ENCODE measurements at regions not wholly inside any gene's neighbourhood (a gene's known extent, or its start where the extent isn't known, plus 50 kb on each side); places are given as distances from the start of the nearest gene placed in this dataset.

DNA sequence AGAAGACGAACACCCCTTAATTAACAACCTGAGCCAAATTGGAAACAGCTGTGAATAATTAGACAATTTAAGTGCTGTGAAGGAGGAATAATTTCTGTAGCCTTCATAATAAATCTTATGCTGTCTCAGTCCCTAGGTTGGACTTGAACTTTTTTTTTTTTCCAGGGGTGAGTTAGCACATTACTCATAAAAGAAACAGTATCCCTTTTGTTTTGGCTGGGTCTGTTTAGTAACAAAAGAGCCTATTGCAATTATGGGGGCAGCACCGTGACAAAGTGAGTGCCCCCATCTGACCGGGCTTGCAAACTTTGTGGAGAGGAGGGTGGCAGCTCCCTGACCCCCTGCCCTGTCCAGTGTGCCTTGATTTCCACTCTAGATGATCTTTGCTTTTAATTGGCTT is 167.4 kb downstream of the DICER1 start:
- H3K4me1 Mint-ChIP-seq (ENCODE audit: insufficient read depth, unreplicated experiment) = peaks cover 11% of the 10 kb centered on the region
- peaks cover 44% of the 10 kb centered on the region for H3K27me3 Mint-ChIP-seq (ENCODE audit: insufficient read depth, unreplicated experiment)
- intact Hi-C loops (cut with micrococcal nuclease) = loop anchor here (5.0 kb wide), 1 partner anchor 107 kb away; no protein-coding TSS in a partner anchor
- peak; percentile 7 for DNase-seq (ENCODE audit: unreplicated experiment)
- peaks cover 7% of the 10 kb centered on the region for H3K9me3 Mint-ChIP-seq (ENCODE audit: unreplicated experiment)
- TF ChIP-seq CTCF (IDR thresholded peaks at IDR 0.05; ENCODE audit: unreplicated experiment) = no peak
- BruUV-seq (replicated peaks) = no TSS peak
- H3K4me3 Mint-ChIP-seq (ENCODE audit: unreplicated experiment) = no peak overlapping the region
- H3K36me3 Mint-ChIP-seq (ENCODE audit: insufficient read depth, unreplicated experiment) = no peaks in the 10 kb centered on the region
- ChIA-PET POLR2A (interaction anchor here (1.3 kb wide), 1 partner anchor 13 kb away, joined by 3 read pairs; no protein-coding TSS in a partner anchor), CTCF (no interaction called here)
- H3K27ac Mint-ChIP-seq (ENCODE audit: low read depth, unreplicated experiment) = no peak overlapping the region

- BruUV-seq (replicated peaks) = no TSS peak
- H3K4me1 Mint-ChIP-seq (ENCODE audit: insufficient read depth, unreplicated experiment) = peaks cover 11% of the 10 kb centered on the region
- no peak for TF ChIP-seq CTCF (IDR thresholded peaks at IDR 0.05; ENCODE audit: unreplicated experiment)
- H3K9me3 Mint-ChIP-seq (ENCODE audit: unreplicated experiment) = peaks cover 7% of the 10 kb centered on the region
- peaks cover 50% of the 10 kb centered on the region for H3K27me3 Mint-ChIP-seq (ENCODE audit: insufficient read depth, unreplicated experiment)
- ChIA-PET POLR2A (no interaction called here), CTCF (no interaction called here)
- H3K4me3 Mint-ChIP-seq (ENCODE audit: unreplicated experiment) = no peak overlapping the region
- intact Hi-C loops (cut with micrococcal nuclease) = no loop called here
- no peaks in the 10 kb centered on the region for H3K36me3 Mint-ChIP-seq (ENCODE audit: insufficient read depth, unreplicated experiment)
- DNase-seq (ENCODE audit: unreplicated experiment) = no peak
- no peak overlapping the region for H3K27ac Mint-ChIP-seq (ENCODE audit: low read depth, unreplicated experiment)
These were observed 167.9 kb downstream of the DICER1 start for GRCh38 chr14:94989417-94989816.

DNA sequence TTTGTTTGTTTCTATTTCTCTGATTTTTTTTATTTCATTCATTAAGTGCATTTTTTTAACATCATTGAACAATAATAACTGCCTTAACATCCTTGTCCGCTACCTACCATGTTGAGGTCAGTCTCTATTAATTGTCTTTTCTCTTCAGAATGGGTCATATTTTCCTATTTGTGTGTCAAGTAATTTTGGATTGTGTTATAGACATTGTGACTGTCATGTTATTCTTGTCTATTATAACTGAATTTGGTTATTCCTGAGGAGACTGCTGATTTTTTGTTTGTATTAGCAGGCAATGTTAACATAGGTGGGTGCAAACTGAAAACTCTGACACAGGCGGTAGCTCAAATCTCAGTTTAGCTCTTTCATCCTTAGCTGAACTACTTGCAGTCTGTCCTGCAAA is 169.9 kb downstream of the DICER1 start:
- H3K9me3 Mint-ChIP-seq (ENCODE audit: unreplicated experiment) = peaks cover 7% of the 10 kb centered on the region
- H3K4me1 Mint-ChIP-seq (ENCODE audit: insufficient read depth, unreplicated experiment) = peaks cover 11% of the 10 kb centered on the region
- ChIA-PET CTCF (interaction anchor here (0.6 kb wide), 1 partner anchor 300 kb away, joined by 3 read pairs; no protein-coding TSS in a partner anchor), POLR2A (no interaction called here)
- H3K4me3 Mint-ChIP-seq (ENCODE audit: unreplicated experiment) = no peak overlapping the region
- TF ChIP-seq CTCF (IDR thresholded peaks at IDR 0.05; ENCODE audit: unreplicated experiment) = no peak
- H3K27ac Mint-ChIP-seq (ENCODE audit: low read depth, unreplicated experiment) = no peak overlapping the region
- no TSS peak for BruUV-seq (replicated peaks)
- intact Hi-C loops (cut with micrococcal nuclease) = no loop called here
- DNase-seq (ENCODE audit: unreplicated experiment) = no peak
- peaks cover 70% of the 10 kb centered on the region for H3K27me3 Mint-ChIP-seq (ENCODE audit: insufficient read depth, unreplicated experiment)
- no peaks in the 10 kb centered on the region for H3K36me3 Mint-ChIP-seq (ENCODE audit: insufficient read depth, unreplicated experiment)

DNA sequence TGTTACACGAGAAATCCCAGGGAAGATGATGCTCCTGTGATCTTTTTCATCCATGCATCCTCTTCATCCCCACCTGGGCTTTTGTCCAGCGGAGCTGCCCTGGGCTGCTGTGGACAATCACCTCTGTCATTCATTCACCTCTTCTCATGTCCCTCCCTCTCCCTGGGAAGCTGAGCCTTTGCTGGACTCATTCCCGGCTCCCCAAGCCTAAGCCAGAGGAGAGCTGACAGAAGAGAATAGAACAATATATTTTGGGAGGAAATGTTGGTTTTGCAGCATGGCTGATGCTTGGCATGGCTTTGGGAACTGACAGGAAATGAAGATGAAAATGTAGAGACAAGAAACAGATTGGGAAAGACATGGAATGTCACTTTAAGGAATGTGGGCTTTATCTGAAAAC is 177.4 kb downstream of the DICER1 start:
- Mint-ChIP-seq H3K4me1 (ENCODE audit: insufficient read depth, unreplicated experiment) (no peaks in the 10 kb centered on the region), H3K27me3 (ENCODE audit: insufficient read depth, unreplicated experiment) (peaks cover 46% of the 10 kb centered on the region), H3K27ac (ENCODE audit: low read depth, unreplicated experiment) (no peak overlapping the region), H3K9me3 (ENCODE audit: unreplicated experiment) (no peaks in the 10 kb centered on the region), H3K36me3 (ENCODE audit: insufficient read depth, unreplicated experiment) (no peaks in the 10 kb centered on the region), H3K4me3 (ENCODE audit: unreplicated experiment) (no peak overlapping the region)
- intact Hi-C loops (cut with micrococcal nuclease) = no loop called here
- no peak for DNase-seq (ENCODE audit: unreplicated experiment)
- TF ChIP-seq CTCF (IDR thresholded peaks at IDR 0.05; ENCODE audit: unreplicated experiment) = no peak
- no TSS peak for BruUV-seq (replicated peaks)
- ChIA-PET POLR2A (interaction anchor here (0.9 kb wide), 1 partner anchor 14 kb away, joined by 3 read pairs; no protein-coding TSS in a partner anchor), CTCF (interaction anchor here (0.7 kb wide), 1 partner anchor 434 kb away, joined by 4 read pairs; no protein-coding TSS in a partner anchor)
